ENCODE measurements at regions not wholly inside any gene's neighbourhood (a gene's known extent, or its start where the extent isn't known, plus 50 kb on each side); places are given as distances from the start of the nearest gene placed in this dataset.

DNA sequence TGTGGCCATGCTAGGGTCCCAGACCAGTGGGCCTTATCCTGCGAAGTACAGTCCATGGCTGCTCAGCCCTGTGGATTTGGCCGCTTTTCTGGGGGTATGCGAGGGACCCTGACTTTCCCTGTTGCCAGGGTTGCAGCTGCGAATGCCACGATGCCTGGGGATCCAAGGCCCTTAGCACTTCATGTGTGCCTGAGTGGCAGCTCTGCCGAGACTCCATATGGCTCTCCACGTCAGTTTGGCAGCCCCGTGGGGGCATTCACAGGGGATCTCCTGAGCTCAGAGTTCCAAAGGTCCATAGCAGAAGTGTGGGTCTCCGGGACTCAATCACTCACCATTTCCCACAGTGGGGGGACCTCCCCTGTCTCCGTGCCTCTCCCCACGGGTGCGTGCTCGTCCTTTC, 319.5 kb downstream of the DOK5 start:
- Histone ChIP-seq H3K4me1 (ENCODE audit: control insufficient read depth, extremely low read depth, insufficient read depth, low read length) (no peaks in the 10 kb centered on the region), H3K27ac (ENCODE audit: insufficient read depth, low read length) (no peak overlapping the region), H3K79me2 (ENCODE audit: control insufficient read depth, insufficient read depth, low read length) (no peaks in the 10 kb centered on the region), H2AFZ (ENCODE audit: low read length) (no peak overlapping the region), H3K36me3 (ENCODE audit: control insufficient read depth, insufficient read depth, low read length) (no peaks in the 10 kb centered on the region), H3K9me3 (ENCODE audit: control insufficient read depth, insufficient read depth, low read depth, low read length) (no peaks in the 10 kb centered on the region), H3K9ac (ENCODE audit: insufficient read depth, low read length) (no peak overlapping the region), H3K4me2 (ENCODE audit: extremely low read depth, insufficient read depth, low read length) (no peak overlapping the region), H4K20me1 (ENCODE audit: control insufficient read depth, extremely low read depth, insufficient read depth, low read length) (no peaks in the 10 kb centered on the region), H3K4me3 (replicated peaks in 1 of 4; ENCODE audit: control extremely low read depth in 1 of 4, insufficient read depth in 1 of 4, low read depth in 3 of 4, low read length in 4 of 4) (no peak overlapping the region), H3K27me3 (ENCODE audit: control insufficient read depth, insufficient read depth, low read length) (no peaks in the 10 kb centered on the region)
- no peak for DNase-seq (ENCODE audit: low read depth in 2 of 2)
- TF ChIP-seq EZH2 (IDR thresholded peaks at IDR 0.05; ENCODE audit: low read length, missing control alignments), result no peak
- TF ChIP-seq, protein P1, sequence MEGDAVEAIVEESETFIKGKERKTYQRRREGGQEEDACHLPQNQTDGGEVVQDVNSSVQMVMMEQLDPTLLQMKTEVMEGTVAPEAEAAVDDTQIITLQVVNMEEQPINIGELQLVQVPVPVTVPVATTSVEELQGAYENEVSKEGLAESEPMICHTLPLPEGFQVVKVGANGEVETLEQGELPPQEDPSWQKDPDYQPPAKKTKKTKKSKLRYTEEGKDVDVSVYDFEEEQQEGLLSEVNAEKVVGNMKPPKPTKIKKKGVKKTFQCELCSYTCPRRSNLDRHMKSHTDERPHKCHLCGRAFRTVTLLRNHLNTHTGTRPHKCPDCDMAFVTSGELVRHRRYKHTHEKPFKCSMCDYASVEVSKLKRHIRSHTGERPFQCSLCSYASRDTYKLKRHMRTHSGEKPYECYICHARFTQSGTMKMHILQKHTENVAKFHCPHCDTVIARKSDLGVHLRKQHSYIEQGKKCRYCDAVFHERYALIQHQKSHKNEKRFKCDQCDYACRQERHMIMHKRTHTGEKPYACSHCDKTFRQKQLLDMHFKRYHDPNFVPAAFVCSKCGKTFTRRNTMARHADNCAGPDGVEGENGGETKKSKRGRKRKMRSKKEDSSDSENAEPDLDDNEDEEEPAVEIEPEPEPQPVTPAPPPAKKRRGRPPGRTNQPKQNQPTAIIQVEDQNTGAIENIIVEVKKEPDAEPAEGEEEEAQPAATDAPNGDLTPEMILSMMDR (conservative IDR thresholded peaks at IDR 0.05 in 1 of 2, IDR thresholded peaks at IDR 0.05 in 1 of 2; ENCODE audit: low read depth in 1 of 2, low read length in 2 of 2), result no peak

DNA sequence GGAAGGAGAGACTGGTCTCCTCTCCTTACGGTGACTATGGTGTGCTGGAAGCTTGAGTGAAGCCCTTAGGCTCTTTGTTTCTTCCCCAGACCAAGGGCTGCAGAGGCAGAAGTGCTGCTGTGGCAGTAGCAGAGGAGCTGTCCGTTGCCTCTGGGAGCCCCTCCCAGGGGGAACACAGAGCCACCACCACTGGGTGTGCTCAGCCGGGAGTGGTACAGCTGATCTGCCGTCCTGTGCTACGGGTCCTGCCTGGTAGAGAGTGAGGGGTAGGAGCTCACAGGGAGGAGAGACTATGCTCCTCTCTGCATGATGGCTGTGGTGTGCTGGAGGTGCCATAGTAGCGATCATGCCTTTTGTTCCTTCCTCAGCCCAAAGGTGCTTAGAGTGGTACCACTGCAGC, 318.7 kb downstream of the DOK5 start:
- H3K27me3 ChIP-seq (ENCODE audit: control insufficient read depth, insufficient read depth, low read length), result no peaks in the 10 kb centered on the region
- H3K27ac ChIP-seq (ENCODE audit: insufficient read depth, low read length), result no peak overlapping the region
- H2AFZ ChIP-seq (ENCODE audit: low read length), result no peak overlapping the region
- no peak for TF ChIP-seq EZH2 (IDR thresholded peaks at IDR 0.05; ENCODE audit: low read length, missing control alignments)
- TF ChIP-seq, protein P1 (conservative IDR thresholded peaks at IDR 0.05 in 1 of 2, IDR thresholded peaks at IDR 0.05 in 1 of 2; ENCODE audit: low read depth in 1 of 2, low read length in 2 of 2), result no peak
- H3K36me3 ChIP-seq (ENCODE audit: control insufficient read depth, insufficient read depth, low read length), result no peaks in the 10 kb centered on the region
- DNase-seq (ENCODE audit: low read depth in 2 of 2), result no peak
- no peaks in the 10 kb centered on the region for H4K20me1 ChIP-seq (ENCODE audit: control insufficient read depth, extremely low read depth, insufficient read depth, low read length)
- H3K4me2 ChIP-seq (ENCODE audit: extremely low read depth, insufficient read depth, low read length), result no peak overlapping the region
- H3K9ac ChIP-seq (ENCODE audit: insufficient read depth, low read length), result no peak overlapping the region
- no peaks in the 10 kb centered on the region for H3K79me2 ChIP-seq (ENCODE audit: control insufficient read depth, insufficient read depth, low read length)
- H3K9me3 ChIP-seq (ENCODE audit: control insufficient read depth, insufficient read depth, low read depth, low read length), result no peaks in the 10 kb centered on the region
- H3K4me3 ChIP-seq (replicated peaks in 1 of 4; ENCODE audit: control extremely low read depth in 1 of 4, insufficient read depth in 1 of 4, low read depth in 3 of 4, low read length in 4 of 4), result no peak overlapping the region
- no peaks in the 10 kb centered on the region for H3K4me1 ChIP-seq (ENCODE audit: control insufficient read depth, extremely low read depth, insufficient read depth, low read length)

DNA sequence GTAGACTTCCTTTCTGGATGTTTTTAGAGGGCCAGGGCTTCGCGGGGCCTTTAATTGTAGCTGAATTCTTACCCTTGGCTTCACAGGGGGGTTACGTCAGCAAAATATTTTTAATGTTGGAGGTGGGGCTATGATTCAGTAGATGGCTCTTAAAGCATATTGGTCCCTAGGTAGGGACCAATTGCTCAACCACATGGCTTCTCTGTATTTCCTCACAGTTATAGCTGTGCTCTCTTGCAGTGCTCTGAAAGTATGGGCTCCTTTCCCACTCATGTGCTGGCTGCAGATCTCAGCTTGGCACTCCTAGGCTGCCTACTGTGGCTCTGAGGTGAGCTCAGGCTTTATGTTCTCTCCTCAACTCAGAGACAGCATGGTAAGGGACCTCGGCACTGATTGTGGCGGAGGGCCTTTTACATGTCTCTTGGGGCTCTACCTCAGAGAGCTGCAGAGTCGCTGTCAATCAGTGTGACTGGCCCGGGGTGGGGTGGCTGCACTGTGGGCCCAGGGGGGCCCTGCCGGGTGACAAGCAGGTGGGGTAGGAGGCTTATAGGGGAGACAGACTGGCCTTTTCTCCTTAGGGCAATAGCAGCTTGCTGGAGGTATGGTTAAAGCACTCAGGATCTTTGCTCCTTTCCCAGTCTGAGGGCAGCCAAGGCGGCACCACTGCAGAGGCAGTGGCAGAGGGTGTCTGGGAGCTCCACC, 318.0 kb downstream of the DOK5 start:
- Histone ChIP-seq H3K27ac (ENCODE audit: insufficient read depth, low read length) (no peak overlapping the region), H4K20me1 (ENCODE audit: control insufficient read depth, extremely low read depth, insufficient read depth, low read length) (no peaks in the 10 kb centered on the region), H3K36me3 (ENCODE audit: control insufficient read depth, insufficient read depth, low read length) (no peaks in the 10 kb centered on the region), H3K9me3 (ENCODE audit: control insufficient read depth, insufficient read depth, low read depth, low read length) (no peaks in the 10 kb centered on the region), H3K4me3 (replicated peaks in 1 of 4; ENCODE audit: control extremely low read depth in 1 of 4, insufficient read depth in 1 of 4, low read depth in 3 of 4, low read length in 4 of 4) (no peak overlapping the region), H3K4me1 (ENCODE audit: control insufficient read depth, extremely low read depth, insufficient read depth, low read length) (no peaks in the 10 kb centered on the region), H3K79me2 (ENCODE audit: control insufficient read depth, insufficient read depth, low read length) (no peaks in the 10 kb centered on the region), H2AFZ (ENCODE audit: low read length) (no peak overlapping the region), H3K4me2 (ENCODE audit: extremely low read depth, insufficient read depth, low read length) (no peak overlapping the region), H3K27me3 (ENCODE audit: control insufficient read depth, insufficient read depth, low read length) (no peaks in the 10 kb centered on the region), H3K9ac (ENCODE audit: insufficient read depth, low read length) (no peak overlapping the region)
- DNase-seq (ENCODE audit: low read depth in 2 of 2), result no peak
- TF ChIP-seq, protein P1 (conservative IDR thresholded peaks at IDR 0.05 in 1 of 2, IDR thresholded peaks at IDR 0.05 in 1 of 2; ENCODE audit: low read depth in 1 of 2, low read length in 2 of 2), result no peak
- TF ChIP-seq EZH2 (IDR thresholded peaks at IDR 0.05; ENCODE audit: low read length, missing control alignments), result no peak

All from fibroblast of lung (primary cell).